NT2/D1 (cell line): ENCODE measurements at regions not wholly inside any gene's neighbourhood (a gene's known extent, or its start where the extent isn't known, plus 50 kb on each side); places are given as distances from the start of the nearest gene placed in this dataset.

Experiments
- DNase-seq: peaks from one replicate; pipeline ENCODE4 v3.0.0-alpha.2; 2011; ENCODE audit warnings: low read depth, low spot score
- H3K27me3 ChIP-seq: 2 replicates; pipeline ENCODE4 v1.6.0; 2011; ENCODE audit warnings: mild to moderate bottlenecking; ENCODE audit not compliant: insufficient read length, insufficient read depth
- H3K36me3 ChIP-seq: 2 replicates; pipeline ENCODE4 v1.6.1; 2011; ENCODE audit warnings: mild to moderate bottlenecking, low read length, mixed read lengths; ENCODE audit not compliant: insufficient read depth, insufficient read length
- H3K4me1 ChIP-seq: 2 replicates; pipeline ENCODE4 v1.5.1; 2011; ENCODE audit not compliant: insufficient read depth, insufficient read length
- H3K4me3 ChIP-seq: 2 replicates; pipeline ENCODE4 v1.5.1; 2011; ENCODE audit warnings: low read depth; ENCODE audit not compliant: insufficient read length
- H3K9ac ChIP-seq: 2 replicates; pipeline ENCODE4 v1.6.0; 2011; ENCODE audit warnings: low read depth; ENCODE audit not compliant: insufficient read length
- H3K9me3 ChIP-seq: 2 replicates; pipeline ENCODE4 v1.5.1; 2011; ENCODE audit warnings: mild to moderate bottlenecking, low read length; ENCODE audit not compliant: insufficient read depth
- SUZ12 ChIP-seq: IDR thresholded peaks from 2 replicates; pipeline ENCODE4 v1.6.1; 2011; ENCODE audit not compliant: insufficient read length, insufficient read depth; ENCODE audit errors: extremely low read depth
- YY1 ChIP-seq: IDR thresholded peaks from 2 replicates; pipeline ENCODE4 v1.6.1; 2011; ENCODE audit not compliant: insufficient read length, insufficient read depth
- ZNF274 ChIP-seq: IDR thresholded peaks from 2 replicates; pipeline ENCODE4 v1.6.1; 2011; ENCODE audit warnings: mild to moderate bottlenecking, low read depth, low read length

DNA sequence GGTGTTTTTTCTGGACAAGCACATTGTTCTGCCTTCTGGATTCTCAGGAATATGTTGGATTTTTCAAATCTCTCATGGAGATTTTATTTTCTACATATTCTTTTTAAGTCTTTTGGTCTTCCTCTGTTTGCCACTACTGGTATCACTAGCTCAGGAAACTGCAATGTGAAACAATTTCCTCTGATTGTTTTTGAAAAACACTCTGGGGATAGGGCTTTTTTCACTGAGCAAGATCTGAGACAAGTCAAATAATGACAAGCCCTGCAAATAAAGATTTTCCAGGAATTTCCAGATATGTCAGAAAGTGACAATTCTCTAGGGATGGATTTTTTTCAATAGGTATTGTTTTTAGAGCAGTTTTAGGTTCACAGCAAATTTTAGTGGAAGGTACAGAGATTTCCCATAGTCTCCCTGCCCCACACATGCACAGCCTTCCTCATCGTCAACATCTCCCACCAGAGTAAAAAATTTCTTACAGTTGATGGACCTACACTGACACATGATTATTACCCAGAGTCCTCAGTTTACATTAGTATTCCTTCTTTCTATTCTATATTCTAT, 86.9 kb upstream of the TMEM161B start:
- DNase-seq, result no peak
- H3K9me3 ChIP-seq, result no peaks in the 10 kb centered on the region
- no peak overlapping the region for H3K4me3 ChIP-seq
- no peaks in the 10 kb centered on the region for H3K36me3 ChIP-seq
- no peak overlapping the region for H3K9ac ChIP-seq
- TF ChIP-seq ZNF274 (no peak), YY1 (no peak), SUZ12 (no peak)
- no peaks in the 10 kb centered on the region for H3K4me1 ChIP-seq
- no peaks in the 10 kb centered on the region for H3K27me3 ChIP-seq

DNA sequence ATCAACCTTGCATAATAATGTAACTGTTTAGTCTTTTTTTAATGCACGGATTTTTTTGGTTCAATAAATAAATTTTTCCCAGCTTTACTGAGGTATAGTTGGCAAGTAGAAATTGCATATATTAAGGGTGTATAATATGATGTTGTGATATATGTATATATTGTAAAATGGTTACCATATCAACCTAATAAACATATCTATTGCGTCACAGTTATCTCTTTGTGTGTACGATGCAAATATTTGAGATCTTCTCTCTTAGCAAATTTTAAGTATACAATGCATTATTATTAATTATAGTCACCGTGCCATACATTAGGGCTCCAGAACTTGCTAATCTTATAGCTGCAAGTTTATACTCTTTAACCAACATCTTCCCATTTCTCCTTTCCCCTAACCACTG, 57.2 kb upstream of the TMEM161B start:
- Histone ChIP-seq H3K27me3 (no peaks in the 10 kb centered on the region), H3K36me3 (no peaks in the 10 kb centered on the region), H3K9ac (no peak overlapping the region), H3K9me3 (no peaks in the 10 kb centered on the region), H3K4me3 (no peak overlapping the region), H3K4me1 (no peaks in the 10 kb centered on the region)
- no peak for TF ChIP-seq YY1
- TF ChIP-seq ZNF274, result no peak
- TF ChIP-seq SUZ12, result no peak
- DNase-seq, result no peak

DNA sequence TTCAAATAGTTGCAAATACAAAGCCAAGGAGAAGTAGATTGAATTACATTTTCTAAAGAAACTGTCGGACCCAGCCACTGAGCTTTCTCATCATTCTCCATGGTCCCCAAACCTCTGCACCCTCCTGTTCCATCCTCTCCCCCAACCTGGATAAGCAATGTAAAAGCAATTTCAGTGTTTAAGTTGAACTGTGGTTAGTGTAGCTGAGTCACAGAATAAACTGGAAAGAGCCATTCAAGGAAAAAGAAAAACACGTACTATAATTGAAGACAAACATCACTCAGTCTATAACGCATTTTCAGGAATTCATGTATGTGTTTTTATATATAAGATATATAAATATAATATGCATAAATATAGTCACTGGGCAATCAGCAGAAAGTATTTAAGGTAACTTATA, 54.1 kb upstream of the TMEM161B start:
- Histone ChIP-seq H3K9me3 (no peaks in the 10 kb centered on the region), H3K4me1 (no peaks in the 10 kb centered on the region), H3K27me3 (no peaks in the 10 kb centered on the region), H3K9ac (no peak overlapping the region), H3K4me3 (no peak overlapping the region), H3K36me3 (no peaks in the 10 kb centered on the region)
- TF ChIP-seq SUZ12, result no peak
- TF ChIP-seq YY1, result no peak
- TF ChIP-seq ZNF274, result no peak
- DNase-seq, result no peak
